HuH-7.5 (cell line): ENCODE measurements at regions not wholly inside any gene's neighbourhood (a gene's known extent, or its start where the extent isn't known, plus 50 kb on each side); places are given as distances from the start of the nearest gene placed in this dataset.

Experiments used
- DNase-seq: peaks from one replicate; pipeline ENCODE4 v3.0.0; 2011; ENCODE audit warnings: low spot score

GRCh38 chr1:37130221-37130948, 96.1 kb upstream of the GRIK3 start:
- no peak for DNase-seq

- no peak for DNase-seq
These were observed 97.0 kb upstream of the GRIK3 start for GRCh38 chr1:37131281-37131680.

- DNase-seq = no peak
These were observed 99.2 kb upstream of the GRIK3 start for GRCh38 chr1:37133276-37134145.

DNA sequence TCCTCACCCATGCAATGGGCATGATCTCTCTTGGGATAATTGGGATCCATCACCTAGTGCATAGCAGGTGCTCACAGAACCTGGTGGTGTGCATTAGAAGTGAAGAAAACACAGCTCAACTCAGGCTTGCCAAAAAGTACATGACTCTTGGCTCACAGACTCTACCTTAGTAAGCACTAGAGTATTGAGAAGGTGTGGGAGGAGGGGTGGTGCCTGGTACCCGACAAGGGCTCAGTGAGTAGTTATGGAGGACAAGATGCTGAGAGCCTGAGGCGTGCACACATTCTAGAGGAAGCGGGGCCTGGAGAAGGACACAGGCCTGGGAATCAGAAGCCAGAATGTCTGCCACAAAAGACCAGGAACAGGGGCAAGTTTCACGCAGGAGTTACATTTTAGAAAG, 100.3 kb upstream of the GRIK3 start:
- no peak for DNase-seq

GRCh38 chr1:37135032-37135431, 100.7 kb upstream of the GRIK3 start:
- no peak for DNase-seq

- no peak for DNase-seq
These were observed 102.7 kb upstream of the GRIK3 start for GRCh38 chr1:37137014-37137413.

DNA sequence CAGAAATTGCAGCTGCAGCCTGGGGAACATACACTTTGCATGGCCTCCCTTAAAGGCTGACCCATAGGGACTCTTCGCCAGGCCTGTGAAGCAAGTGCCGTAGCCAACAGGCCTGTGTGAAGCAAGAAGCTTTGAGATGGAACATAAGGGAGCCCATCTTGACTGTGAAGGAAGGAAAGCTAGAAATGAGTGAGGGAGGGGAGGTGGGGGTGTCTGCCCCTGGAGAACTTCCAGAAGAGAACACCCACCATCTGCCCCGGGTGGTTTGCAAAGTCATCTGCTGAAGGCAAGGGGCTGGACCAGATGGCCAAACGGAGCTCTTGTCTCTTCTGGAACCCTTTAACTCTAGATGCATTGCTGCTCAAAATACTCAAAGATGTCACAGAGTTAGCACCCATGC, 103.3 kb upstream of the GRIK3 start:
- no peak for DNase-seq

DNA sequence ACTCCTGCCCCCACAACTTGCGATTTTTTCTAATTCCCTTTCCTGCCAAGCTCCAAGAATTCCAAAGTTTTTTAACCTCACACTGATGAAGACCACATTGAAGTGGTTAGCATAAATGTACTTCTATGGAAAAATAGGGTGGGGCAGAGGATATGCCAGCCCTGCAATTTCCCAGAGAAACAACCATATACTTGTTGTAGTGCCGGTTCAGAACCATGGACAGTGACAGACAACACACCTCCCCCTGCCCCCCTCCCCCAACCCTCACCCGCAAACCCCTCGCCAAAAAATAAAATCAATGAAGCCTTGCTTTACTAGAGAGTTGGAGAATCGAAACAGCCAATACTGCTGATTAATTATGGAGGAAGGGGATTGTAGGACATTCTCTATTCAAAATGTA, 109.5 kb upstream of the GRIK3 start:
- no peak for DNase-seq

GRCh38 chr1:37146071-37146470, 111.8 kb upstream of the GRIK3 start:
- no peak for DNase-seq

DNA sequence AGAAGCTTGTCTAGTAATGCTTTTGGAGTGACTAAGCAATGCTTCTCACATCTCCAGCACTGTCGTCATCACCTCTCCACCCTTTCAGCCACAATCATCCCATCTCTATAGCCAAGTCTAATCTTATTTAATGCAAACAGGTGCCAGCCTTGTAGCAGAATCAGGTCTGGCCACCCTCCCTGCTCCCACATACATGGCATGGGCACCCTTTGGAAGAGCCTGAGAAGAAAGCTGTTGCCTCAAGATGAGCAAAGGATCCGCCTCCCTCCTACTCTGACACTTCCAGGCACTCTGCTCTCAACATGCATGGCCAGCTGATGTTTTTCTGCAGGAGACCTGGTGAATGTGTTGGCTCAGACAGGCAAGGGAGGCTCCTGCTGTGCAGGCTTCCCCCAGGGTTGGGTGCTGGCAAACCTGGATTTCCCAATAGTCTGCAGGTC, 113.1 kb upstream of the GRIK3 start:
- no peak for DNase-seq

GRCh38 chr1:37147906-37148305, 113.6 kb upstream of the GRIK3 start:
- DNase-seq = no peak

DNA sequence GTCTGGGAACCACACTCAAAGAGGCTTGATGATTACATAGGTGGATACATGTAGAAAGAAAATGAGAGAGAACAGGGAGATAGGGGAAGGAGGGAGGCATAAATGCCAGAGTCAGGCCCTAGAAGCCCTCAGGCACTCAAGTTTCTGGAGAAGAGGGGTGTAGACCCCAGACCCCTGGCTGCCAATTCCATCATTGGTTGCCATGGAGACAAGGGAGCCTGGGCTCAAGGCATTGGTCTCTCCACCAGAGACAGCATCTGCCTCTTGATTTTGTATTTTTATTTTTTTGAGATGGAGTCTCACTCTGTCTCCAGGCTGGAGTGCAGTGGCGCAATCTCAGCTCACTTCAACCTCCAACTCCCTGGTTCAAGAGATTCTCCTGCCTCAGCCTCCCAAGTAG, 114.3 kb upstream of the GRIK3 start:
- DNase-seq = no peak

- no peak for DNase-seq
These were observed 115.0 kb upstream of the GRIK3 start for GRCh38 chr1:37149296-37149695.

DNA sequence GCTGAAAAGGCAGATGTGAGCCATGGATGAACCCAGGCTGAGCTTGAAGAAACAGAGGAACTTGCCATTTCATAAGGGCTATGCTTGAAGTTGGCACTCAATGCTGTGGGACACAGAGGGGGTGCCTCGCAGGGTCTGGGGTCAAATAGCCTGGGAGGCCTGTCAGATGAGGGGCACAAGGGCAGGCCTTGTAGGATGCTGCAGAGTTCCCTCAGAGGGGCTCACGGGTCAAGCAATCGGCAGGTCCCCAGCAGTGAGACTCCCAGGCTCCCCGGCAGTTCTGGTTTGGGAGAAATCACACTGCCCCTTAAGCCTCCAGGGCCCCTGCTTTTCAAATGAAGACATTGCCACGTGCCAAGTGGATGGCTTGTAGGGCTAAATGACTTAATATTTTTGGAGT, 116.7 kb upstream of the GRIK3 start:
- no peak for DNase-seq

GRCh38 chr1:37151789-37152188, 117.5 kb upstream of the GRIK3 start:
- DNase-seq = no peak

- no peak for DNase-seq
These were observed 118.2 kb upstream of the GRIK3 start for GRCh38 chr1:37152491-37152890.

GRCh38 chr1:37153116-37154100, 119.1 kb upstream of the GRIK3 start:
- no peak for DNase-seq

- no peak for DNase-seq
These were observed 122.3 kb upstream of the GRIK3 start for GRCh38 chr1:37156646-37157045.

GRCh38 chr1:37157634-37158033, 123.3 kb upstream of the GRIK3 start:
- no peak for DNase-seq

DNA sequence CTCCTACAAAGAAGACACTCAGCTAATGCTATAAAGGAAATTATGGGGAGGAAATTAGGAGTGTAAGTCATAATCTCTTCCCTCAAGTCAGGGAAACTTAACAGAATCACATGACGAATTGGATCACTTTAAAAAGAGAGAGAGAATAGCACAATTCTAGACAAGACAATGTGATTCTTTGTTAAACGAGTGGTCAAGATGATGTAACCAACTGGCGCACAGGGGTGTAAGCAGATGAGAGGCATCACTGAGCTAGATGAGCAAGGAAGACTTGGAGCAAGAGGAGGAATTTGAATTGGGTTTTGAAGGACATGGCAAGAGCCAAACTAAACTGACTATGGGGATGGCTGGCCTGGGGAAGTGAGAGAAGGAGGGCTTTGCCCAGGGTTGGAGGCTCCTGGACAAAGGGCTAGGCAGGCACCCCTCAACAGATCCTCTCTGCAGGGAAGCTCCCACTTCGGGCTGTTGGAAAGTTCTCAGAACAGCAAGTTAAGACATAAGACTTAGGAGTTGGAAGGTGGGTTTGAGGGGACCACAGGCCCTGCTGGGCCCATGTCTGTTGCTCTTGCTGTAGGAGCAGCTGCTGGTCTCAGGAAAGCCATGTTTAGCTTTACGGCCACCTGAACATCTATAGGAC, 123.9 kb upstream of the GRIK3 start:
- DNase-seq = no peak

GRCh38 chr1:37159102-37159501, 124.8 kb upstream of the GRIK3 start:
- no peak for DNase-seq

DNA sequence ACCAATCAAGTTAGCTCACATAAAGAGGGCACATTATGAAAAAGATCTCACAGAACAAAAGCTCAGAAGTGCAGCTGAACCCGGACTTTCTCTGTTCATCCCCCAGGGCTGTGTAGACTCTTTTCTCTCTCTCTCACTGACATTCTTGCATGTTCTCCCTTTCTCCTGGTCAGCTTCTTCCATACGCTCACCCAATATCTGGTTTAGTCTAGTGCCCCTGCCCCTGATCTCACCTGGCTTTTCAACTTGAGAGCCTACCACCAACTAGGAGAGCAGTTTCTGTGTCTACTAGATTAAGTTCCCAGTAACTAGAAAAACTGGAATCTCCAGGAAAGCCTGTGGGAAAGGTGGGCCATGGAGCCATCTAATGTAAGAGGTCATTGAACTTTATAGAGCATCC, 126.9 kb upstream of the GRIK3 start:
- no peak for DNase-seq
